ENCODE measurements at regions not wholly inside any gene's neighbourhood (a gene's known extent, or its start where the extent isn't known, plus 50 kb on each side); places are given as distances from the start of the nearest gene placed in this dataset.

DNA sequence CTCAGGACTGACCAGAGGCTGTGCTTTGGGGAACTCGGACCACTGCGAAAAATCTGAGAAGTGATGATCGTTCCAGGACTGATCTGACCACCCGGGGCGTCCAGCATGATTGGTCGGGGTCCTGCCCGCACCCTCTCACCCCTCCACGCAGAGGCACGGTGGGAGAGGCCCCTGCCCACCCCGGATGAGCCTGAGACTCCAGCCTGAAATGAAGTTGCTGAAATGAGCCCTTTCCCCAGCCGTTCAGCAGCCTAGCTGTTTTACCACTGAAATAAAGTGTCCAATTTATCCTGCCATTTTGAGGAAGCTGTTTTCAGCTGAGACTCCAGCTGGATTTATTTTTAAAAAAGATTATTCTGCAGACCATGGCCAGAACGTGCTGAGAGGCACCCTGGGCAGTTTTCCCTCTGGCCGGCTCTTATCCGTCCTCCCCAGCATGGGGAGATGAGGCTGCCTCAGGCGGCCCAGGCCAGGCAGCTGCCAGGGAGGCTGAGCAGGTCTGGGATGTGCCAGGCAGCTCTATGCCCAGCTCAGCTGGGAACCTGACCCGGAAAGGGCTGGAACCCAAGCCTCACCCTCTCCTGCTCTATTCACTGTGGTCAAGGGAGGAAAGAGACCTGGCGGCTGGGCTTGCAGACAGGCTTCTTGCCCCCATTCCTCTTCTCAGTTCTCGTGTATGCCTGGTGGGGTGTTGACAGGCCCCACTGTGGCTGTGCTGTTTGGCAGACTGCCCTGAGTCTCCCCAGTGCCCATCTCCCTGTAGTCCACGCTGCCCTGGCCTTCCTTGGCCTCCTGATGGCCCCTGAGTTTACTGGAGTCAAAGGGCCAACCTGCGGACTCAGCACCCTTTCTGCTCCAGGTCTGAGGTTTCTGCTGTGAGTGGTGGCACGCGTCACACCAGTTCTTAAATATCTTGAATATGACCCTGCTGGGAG lies 161.0 kb upstream of the B3GAT1 start:
- Histone ChIP-seq H3K4me2 (ENCODE audit: extremely low read depth, insufficient read depth, low read length) (no peak overlapping the region), H3K36me3 (ENCODE audit: control insufficient read depth, insufficient read depth, low read length) (no peaks in the 10 kb centered on the region), H2AFZ (ENCODE audit: low read length) (no peak overlapping the region), H3K9ac (ENCODE audit: insufficient read depth, low read length) (no peak overlapping the region), H3K9me3 (ENCODE audit: control insufficient read depth, insufficient read depth, low read depth, low read length) (no peaks in the 10 kb centered on the region), H3K27me3 (ENCODE audit: control insufficient read depth, insufficient read depth, low read length) (no peaks in the 10 kb centered on the region), H3K27ac (ENCODE audit: insufficient read depth, low read length) (no peak overlapping the region), H4K20me1 (ENCODE audit: control insufficient read depth, extremely low read depth, insufficient read depth, low read length) (no peaks in the 10 kb centered on the region), H3K4me1 (ENCODE audit: control insufficient read depth, extremely low read depth, insufficient read depth, low read length) (no peaks in the 10 kb centered on the region), H3K4me3 (replicated peaks in 1 of 4; ENCODE audit: control extremely low read depth in 1 of 4, insufficient read depth in 1 of 4, low read depth in 3 of 4, low read length in 4 of 4) (no peak overlapping the region), H3K79me2 (ENCODE audit: control insufficient read depth, insufficient read depth, low read length) (no peaks in the 10 kb centered on the region)
- DNase-seq (ENCODE audit: low read depth in 2 of 2) = no peak
- TF ChIP-seq CTCF (conservative IDR thresholded peaks at IDR 0.05 in 1 of 2, IDR thresholded peaks at IDR 0.05 in 1 of 2; ENCODE audit: low read depth in 1 of 2, low read length in 2 of 2) = no peak
- TF ChIP-seq EZH2 (IDR thresholded peaks at IDR 0.05; ENCODE audit: low read length, missing control alignments) = no peak

- no peaks in the 10 kb centered on the region for H3K36me3 ChIP-seq (ENCODE audit: control insufficient read depth, insufficient read depth, low read length)
- H3K27me3 ChIP-seq (ENCODE audit: control insufficient read depth, insufficient read depth, low read length) = no peaks in the 10 kb centered on the region
- H3K4me3 ChIP-seq (replicated peaks in 1 of 4; ENCODE audit: control extremely low read depth in 1 of 4, insufficient read depth in 1 of 4, low read depth in 3 of 4, low read length in 4 of 4) = no peak overlapping the region
- no peak overlapping the region for H3K27ac ChIP-seq (ENCODE audit: insufficient read depth, low read length)
- H3K4me1 ChIP-seq (ENCODE audit: control insufficient read depth, extremely low read depth, insufficient read depth, low read length) = no peaks in the 10 kb centered on the region
- no peak overlapping the region for H3K4me2 ChIP-seq (ENCODE audit: extremely low read depth, insufficient read depth, low read length)
- no peaks in the 10 kb centered on the region for H3K79me2 ChIP-seq (ENCODE audit: control insufficient read depth, insufficient read depth, low read length)
- no peak for DNase-seq (ENCODE audit: low read depth in 2 of 2)
- TF ChIP-seq CTCF (conservative IDR thresholded peaks at IDR 0.05 in 1 of 2, IDR thresholded peaks at IDR 0.05 in 1 of 2; ENCODE audit: low read depth in 1 of 2, low read length in 2 of 2) = no peak
- TF ChIP-seq EZH2 (IDR thresholded peaks at IDR 0.05; ENCODE audit: low read length, missing control alignments) = no peak
- H2AFZ ChIP-seq (ENCODE audit: low read length) = no peak overlapping the region
- H3K9ac ChIP-seq (ENCODE audit: insufficient read depth, low read length) = no peak overlapping the region
- H3K9me3 ChIP-seq (ENCODE audit: control insufficient read depth, insufficient read depth, low read depth, low read length) = no peaks in the 10 kb centered on the region
- no peaks in the 10 kb centered on the region for H4K20me1 ChIP-seq (ENCODE audit: control insufficient read depth, extremely low read depth, insufficient read depth, low read length)
These were observed 159.3 kb upstream of the B3GAT1 start for GRCh38 chr11:134571301-134571700.

DNA sequence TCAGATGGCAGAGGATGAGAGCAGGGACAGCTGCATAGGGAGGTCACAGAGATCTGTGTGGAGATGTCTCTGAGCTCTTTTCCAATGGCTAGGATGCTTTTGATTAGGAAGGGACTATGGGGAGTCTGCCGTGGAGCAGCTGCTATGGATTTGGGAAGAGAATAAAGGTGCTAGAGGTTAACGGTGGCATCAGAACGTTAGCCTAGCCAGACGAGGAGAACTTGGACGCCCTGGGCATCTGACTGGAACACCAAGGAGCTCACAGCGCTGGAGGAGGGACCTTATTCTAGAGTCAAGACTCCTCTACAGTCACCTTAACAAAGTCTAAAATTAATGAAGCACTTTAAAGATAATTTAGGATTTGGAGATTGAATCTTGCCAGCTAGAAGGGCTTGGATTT lies 157.2 kb upstream of the B3GAT1 start:
- TF ChIP-seq CTCF (conservative IDR thresholded peaks at IDR 0.05 in 1 of 2, IDR thresholded peaks at IDR 0.05 in 1 of 2; ENCODE audit: low read depth in 1 of 2, low read length in 2 of 2) (no peak), EZH2 (IDR thresholded peaks at IDR 0.05; ENCODE audit: low read length, missing control alignments) (no peak)
- Histone ChIP-seq H3K79me2 (ENCODE audit: control insufficient read depth, insufficient read depth, low read length) (no peaks in the 10 kb centered on the region), H3K4me1 (ENCODE audit: control insufficient read depth, extremely low read depth, insufficient read depth, low read length) (no peaks in the 10 kb centered on the region), H3K27me3 (ENCODE audit: control insufficient read depth, insufficient read depth, low read length) (no peaks in the 10 kb centered on the region), H4K20me1 (ENCODE audit: control insufficient read depth, extremely low read depth, insufficient read depth, low read length) (no peaks in the 10 kb centered on the region), H3K27ac (ENCODE audit: insufficient read depth, low read length) (no peak overlapping the region), H3K4me3 (replicated peaks in 1 of 4; ENCODE audit: control extremely low read depth in 1 of 4, insufficient read depth in 1 of 4, low read depth in 3 of 4, low read length in 4 of 4) (no peak overlapping the region), H2AFZ (ENCODE audit: low read length) (no peak overlapping the region), H3K36me3 (ENCODE audit: control insufficient read depth, insufficient read depth, low read length) (no peaks in the 10 kb centered on the region), H3K9ac (ENCODE audit: insufficient read depth, low read length) (no peak overlapping the region), H3K4me2 (ENCODE audit: extremely low read depth, insufficient read depth, low read length) (no peak overlapping the region), H3K9me3 (ENCODE audit: control insufficient read depth, insufficient read depth, low read depth, low read length) (peaks cover 2% of the 10 kb centered on the region)
- DNase-seq (ENCODE audit: low read depth in 2 of 2) = no peak
